GM12878 (cell line): ENCODE measurements at regions not wholly inside any gene's neighbourhood (a gene's known extent, or its start where the extent isn't known, plus 50 kb on each side); places are given as distances from the start of the nearest gene placed in this dataset.
A peak's percentile ranks its signal among the peaks of the same experiment; 100 is the strongest.

Experiments used
- ATAC-seq: fragments of 200-7000 bp; cut with Tn5 transposase; 3 replicates; pipeline ENCODE4 v1.9.1; 2020; ENCODE audit warnings: mild to moderate bottlenecking, moderate library complexity
- BruUV-seq: library from RNA; stranded (reverse); fragments of 400-500 nt; replicated peaks from 2 replicates; lab custom pipeline; 2021; lab: Mats Ljungman, UMichigan
- CTCF ChIA-PET: fragments of 300-600 bp; sonication (Branson Sonifier 250); formaldehyde crosslinking; extraction: SDS; loops from one replicate; lab custom pipeline; 2021; ENCODE audit warnings: inconsistent platforms; lab: Yijun Ruan, JAX
- POLR2A ChIA-PET: fragments of 350-600 bp; formaldehyde crosslinking; extraction: SDS; loops from one replicate; lab custom pipeline; 2021; ENCODE audit warnings: inconsistent platforms; lab: Charles Lee
- RAD21 ChIA-PET: fragments of 300-600 bp; sonication (Branson Sonifier 250); formaldehyde crosslinking; loops from one replicate; lab custom pipeline; 2023; ENCODE audit warnings: antibody characterized with exemption; ENCODE audit not compliant: unreplicated experiment; lab: Charles Lee
- SMC1A ChIA-PET: fragments of 300-600 bp; sonication (Branson Sonifier 250); formaldehyde crosslinking; loops from one replicate; lab custom pipeline; 2023; ENCODE audit not compliant: unreplicated experiment, uncharacterized antibody; lab: Charles Lee
- DNase-seq: peaks from one replicate; pipeline ENCODE4 v3.0.0-alpha.2; 2011; ENCODE audit warnings: low read depth, low spot score
- FAIRE-seq: peaks from 3 replicates; lab custom pipeline; 2011; peaks lifted over from hg19 to GRCh38; lab: Jason Lieb, UNC
- H2AFZ ChIP-seq: 2 replicates; pipeline ENCODE4 v1.6.0; 2011; ENCODE audit warnings: low read depth, low read length, control low read depth; ENCODE audit not compliant: control insufficient read depth
- H3K27ac ChIP-seq: 2 replicates; pipeline ENCODE4 v1.5.1; 2011; ENCODE audit warnings: control low read depth; ENCODE audit not compliant: control insufficient read depth, insufficient read depth
- H3K27me3 ChIP-seq, 2 experiments: replicated peaks in 1 of 2; 2 replicates each; pipeline versions ENCODE4 v1.6.0 to v1.6.1; 2011; ENCODE audit warnings: low read length in 1 of 2; ENCODE audit not compliant: control insufficient read depth in 2 of 2, insufficient read depth in 2 of 2
- H3K36me3 ChIP-seq, 2 experiments: 2 replicates each; pipeline ENCODE4 v1.5.1; 2011; ENCODE audit warnings: low read length in 1 of 2; ENCODE audit not compliant: control insufficient read depth in 2 of 2, insufficient read depth in 2 of 2
- H3K4me1 ChIP-seq: 2 replicates; pipeline ENCODE4 v1.6.1; 2011; ENCODE audit warnings: mild to moderate bottlenecking, low read length, moderate library complexity, mixed read lengths; ENCODE audit not compliant: control insufficient read depth, insufficient read depth
- H3K4me2 ChIP-seq: 2 replicates; pipeline ENCODE4 v1.6.0; 2011; ENCODE audit warnings: control low read depth; ENCODE audit not compliant: control insufficient read depth, insufficient read depth
- H3K4me3 ChIP-seq: fragments of 200-600 bp; sonication (generic); 2 replicates; pipeline ENCODE4 v1.5.1; 2016
- H3K79me2 ChIP-seq: 2 replicates; pipeline ENCODE4 v1.6.0; 2011; ENCODE audit warnings: low read length; ENCODE audit not compliant: control insufficient read depth, insufficient read depth
- H3K9ac ChIP-seq: 2 replicates; pipeline ENCODE4 v1.8.0; 2011; ENCODE audit warnings: low read length, control low read depth, mixed read lengths; ENCODE audit not compliant: control insufficient read depth, insufficient read depth
- H3K9me3 ChIP-seq: replicated peaks from 3 replicates; pipeline ENCODE4 v1.5.1; 2011; ENCODE audit warnings: mild to moderate bottlenecking, low read length; ENCODE audit not compliant: control insufficient read depth, insufficient read depth
- H4K20me1 ChIP-seq: 2 replicates; pipeline ENCODE4 v1.6.0; 2011; ENCODE audit not compliant: control insufficient read depth, insufficient read depth
- BRCA1 ChIP-seq: IDR thresholded peaks from 2 replicates; pipeline ENCODE4 v1.6.1; 2011; ENCODE audit warnings: low read depth, low read length, improper control_type of control experiment
- ETV6 ChIP-seq, 2 experiments: fragments of 450-650 bp in 1 of 2; IDR thresholded peaks in 1 of 2; conservative IDR thresholded peaks in 1 of 2; 2 replicates each; pipeline ENCODE4 v1.6.1; 2014; ENCODE audit warnings: antibody characterized with exemption in 1 of 2, borderline replicate concordance in 1 of 2, low read depth in 1 of 2, mild to moderate bottlenecking in 1 of 2, moderate library complexity in 1 of 2
- NR2F1 ChIP-seq: fragments of 450-650 bp; conservative IDR thresholded peaks from 2 replicates; pipeline ENCODE4 v1.6.1; 2017; ENCODE audit warnings: mild to moderate bottlenecking
- SRF ChIP-seq, 2 experiments: IDR thresholded peaks; 2 replicates each; pipeline ENCODE4 v1.6.1; 2011; ENCODE audit warnings: low read depth in 2 of 2, low read length in 2 of 2, mild to moderate bottlenecking in 1 of 2, moderate library complexity in 1 of 2
- YBX1 ChIP-seq: fragments of 450-650 bp; IDR thresholded peaks from 2 replicates; pipeline ENCODE4 v1.6.1; 2016; ENCODE audit warnings: antibody characterized with exemption
- ZNF24 ChIP-seq: fragments of 450-650 bp; IDR thresholded peaks from 2 replicates; pipeline ENCODE4 v1.6.1; 2017; ENCODE audit warnings: antibody characterized with exemption, mild to moderate bottlenecking
- WGBS: methylation state at CpG from one replicate; pipeline ENCODE4 v1.1.6; 2016; ENCODE audit warnings: low lambda C conversion rate; ENCODE audit not compliant: insufficient replicate concordance, insufficient coverage; ENCODE audit errors: missing lambda C conversion rate; 5-methylcytosine and 5-hydroxymethylcytosine counted together
- in situ Hi-C: fragments of 300-500 bp; cut with MboI; formaldehyde crosslinking; loops from 9 replicates; pipeline ENCODE4 v1.14.3; 2018; ENCODE audit warnings: mixed read lengths
- intact Hi-C: fragments of 100-400 bp; cut with micrococcal nuclease; formaldehyde crosslinking; loops from one replicate; pipeline ENCODE4 v1.14.2; 2022; ENCODE audit not compliant: unreplicated experiment
- TF ChIP-seq, protein P1 (sequence below): fragments of 450-650 bp; IDR thresholded peaks from 2 replicates; pipeline ENCODE4 v1.6.1; 2018; ENCODE audit warnings: borderline replicate concordance, mild to moderate bottlenecking; ENCODE audit not compliant: partially characterized antibody

DNA sequence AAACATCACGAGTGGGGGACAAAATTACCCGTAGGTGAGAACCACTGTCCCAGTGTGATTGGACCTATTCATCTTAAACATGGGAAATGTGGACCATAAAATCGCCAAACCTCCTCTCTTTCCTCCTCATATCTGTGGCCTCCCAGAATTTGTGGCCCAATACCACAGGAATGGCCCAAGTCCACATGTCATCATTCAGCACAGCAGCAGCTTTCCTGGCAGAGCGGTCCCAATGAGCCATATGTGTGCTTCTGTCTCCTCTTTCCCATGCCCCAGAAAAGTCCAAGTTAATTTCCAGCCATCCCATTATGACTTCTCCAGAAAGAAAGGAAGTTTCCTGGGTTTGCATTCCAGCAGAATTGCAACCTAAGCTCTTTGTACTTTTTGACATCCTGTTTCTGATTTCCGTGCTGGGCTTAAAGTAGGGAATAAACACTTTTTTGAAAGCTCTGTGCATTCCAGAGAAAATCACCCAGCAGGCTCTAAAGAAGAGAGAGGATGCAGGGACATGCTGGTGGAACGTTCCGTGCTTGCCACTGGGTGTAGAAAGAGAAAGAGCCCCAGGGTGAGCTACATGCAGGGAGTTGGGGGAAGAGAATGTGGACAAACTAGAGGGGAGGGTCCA lies 259.4 kb upstream of the PROK2 start (continued):
- TF ChIP-seq YBX1 (no peak), SRF (IDR thresholded peaks at IDR 0.05; ENCODE audit: low read depth in 2 of 2, low read length in 2 of 2) (no peak)
- TF ChIP-seq, protein P1, sequence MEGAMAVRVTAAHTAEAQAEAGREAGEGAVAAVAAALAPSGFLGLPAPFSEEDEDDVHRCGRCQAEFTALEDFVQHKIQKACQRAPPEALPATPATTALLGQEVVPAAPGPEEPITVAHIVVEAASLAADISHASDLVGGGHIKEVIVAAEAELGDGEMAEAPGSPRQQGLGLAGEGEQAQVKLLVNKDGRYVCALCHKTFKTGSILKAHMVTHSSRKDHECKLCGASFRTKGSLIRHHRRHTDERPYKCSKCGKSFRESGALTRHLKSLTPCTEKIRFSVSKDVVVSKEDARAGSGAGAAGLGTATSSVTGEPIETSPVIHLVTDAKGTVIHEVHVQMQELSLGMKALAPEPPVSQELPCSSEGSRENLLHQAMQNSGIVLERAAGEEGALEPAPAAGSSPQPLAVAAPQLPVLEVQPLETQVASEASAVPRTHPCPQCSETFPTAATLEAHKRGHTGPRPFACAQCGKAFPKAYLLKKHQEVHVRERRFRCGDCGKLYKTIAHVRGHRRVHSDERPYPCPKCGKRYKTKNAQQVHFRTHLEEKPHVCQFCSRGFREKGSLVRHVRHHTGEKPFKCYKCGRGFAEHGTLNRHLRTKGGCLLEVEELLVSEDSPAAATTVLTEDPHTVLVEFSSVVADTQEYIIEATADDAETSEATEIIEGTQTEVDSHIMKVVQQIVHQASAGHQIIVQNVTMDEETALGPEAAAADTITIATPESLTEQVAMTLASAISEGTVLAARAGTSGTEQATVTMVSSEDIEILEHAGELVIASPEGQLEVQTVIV: no peak

DNA sequence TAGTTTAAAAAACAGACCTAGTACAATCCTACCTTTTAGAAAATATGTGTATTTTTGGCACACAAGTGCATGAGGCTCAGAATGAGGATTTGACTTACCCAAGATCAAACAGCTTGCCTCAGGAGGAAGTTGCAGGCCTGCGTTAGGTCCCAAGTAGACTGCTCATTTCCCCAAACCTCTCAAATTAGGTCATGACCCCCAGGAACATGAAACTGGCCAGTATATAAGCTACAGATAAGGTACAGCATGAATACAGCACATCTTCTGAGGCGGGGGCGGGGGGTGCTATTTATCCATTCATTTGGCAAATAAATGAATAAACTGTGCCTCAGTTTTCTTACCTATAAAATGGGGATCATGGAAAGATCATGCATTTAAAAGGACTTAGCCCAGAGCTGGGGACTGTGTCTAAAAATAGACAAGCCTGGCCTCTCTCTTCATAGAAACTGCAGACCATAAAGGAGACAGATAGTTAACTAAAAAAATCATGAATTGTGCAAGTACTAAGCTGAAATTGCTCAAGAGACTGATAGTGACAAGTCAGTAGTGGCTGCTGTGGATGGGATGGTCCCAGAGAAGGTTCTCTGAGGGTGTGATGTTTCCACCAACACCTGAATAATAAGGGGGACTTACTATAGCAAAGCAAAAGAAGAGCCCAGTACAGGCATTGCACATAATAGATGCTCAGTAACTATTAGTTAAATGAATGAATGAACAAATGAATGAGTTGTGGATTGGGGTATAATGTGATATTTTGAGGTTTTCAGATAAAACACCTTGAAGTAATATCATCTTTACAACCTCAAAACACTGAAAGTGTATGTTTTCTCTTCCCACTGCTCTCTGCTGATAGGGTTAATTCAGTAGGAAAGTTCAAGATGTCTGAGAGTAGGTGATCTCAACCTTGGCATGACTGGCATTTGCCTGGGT lies 258.5 kb upstream of the PROK2 start:
- CTCF ChIA-PET: interaction anchor here (0.8 kb wide), 1 partner anchor 37 kb away, joined by 3 read pairs; no protein-coding TSS in a partner anchor
- 57% methylated on average over 3 of the region's 3 CpGs for WGBS
- Histone ChIP-seq H3K27ac (no peak overlapping the region), H3K36me3 (no peaks in the 10 kb centered on the region), H3K4me2 (peak overlapping the region; percentile 22), H2AFZ (no peak overlapping the region), H3K4me3 (no peak overlapping the region), H3K4me1 (peaks cover 20% of the 10 kb centered on the region), H3K9ac (no peak overlapping the region), H3K27me3 (no peaks in the 10 kb centered on the region), H3K9me3 (no peaks in the 10 kb centered on the region), H4K20me1 (no peaks in the 10 kb centered on the region), H3K79me2 (no peaks in the 10 kb centered on the region)
- peak; percentile 15 for DNase-seq
- RAD21 ChIA-PET: interaction anchor here (1.4 kb wide), 1 partner anchor 10 kb away, joined by 3 read pairs; no protein-coding TSS in a partner anchor
- intact Hi-C loops (no loop called here), in situ Hi-C loops (no loop called here)
- POLR2A ChIA-PET: interaction anchor here (0.7 kb wide), 2 partner anchors 101 to 143 kb away, joined by 3 to 4 read pairs; no protein-coding TSS in a partner anchor
- FAIRE-seq: no peak
- ATAC-seq: peak; percentile 48
- BruUV-seq: no TSS peak
- TF ChIP-seq ETV6 (conservative IDR thresholded peaks at IDR 0.05 in 1 of 2, IDR thresholded peaks at IDR 0.05 in 1 of 2; ENCODE audit: borderline replicate concordance in 1 of 2, low read depth in 1 of 2): peak in 1 of 2 experiments; percentile 14; a peak in 1 of 4 replicates
- 0 out of 2 replicates have a peak, but pooled peaks have one; percentile 29 for TF ChIP-seq NR2F1
- peak; percentile 60 for TF ChIP-seq ZNF24
- TF ChIP-seq BRCA1: no peak
- SMC1A ChIA-PET: interaction anchor here (0.5 to 1.9 kb wide), 6 partner anchors 12 to 1575 kb away, joined by 3 to 4 read pairs (median 4); no protein-coding TSS in a partner anchor
